PC-9 (cell line): ENCODE measurements at regions not wholly inside any gene's neighbourhood (a gene's known extent, or its start where the extent isn't known, plus 50 kb on each side); places are given as distances from the start of the nearest gene placed in this dataset.

ENCODE experiments used
- EZH2 ChIP-seq: fragments of 200-600 bp; sonication (generic); IDR thresholded peaks from 2 replicates; pipeline ENCODE4 v1.8.0; 2017; ENCODE audit warnings: antibody characterized with exemption, low read depth
- TF ChIP-seq, protein P1 (sequence below): fragments of 200-600 bp; sonication (generic); conservative IDR thresholded peaks from 2 replicates; pipeline ENCODE4 v1.6.1; 2017; ENCODE audit warnings: mixed run types, antibody characterized with exemption, mild to moderate bottlenecking, moderate library complexity

DNA sequence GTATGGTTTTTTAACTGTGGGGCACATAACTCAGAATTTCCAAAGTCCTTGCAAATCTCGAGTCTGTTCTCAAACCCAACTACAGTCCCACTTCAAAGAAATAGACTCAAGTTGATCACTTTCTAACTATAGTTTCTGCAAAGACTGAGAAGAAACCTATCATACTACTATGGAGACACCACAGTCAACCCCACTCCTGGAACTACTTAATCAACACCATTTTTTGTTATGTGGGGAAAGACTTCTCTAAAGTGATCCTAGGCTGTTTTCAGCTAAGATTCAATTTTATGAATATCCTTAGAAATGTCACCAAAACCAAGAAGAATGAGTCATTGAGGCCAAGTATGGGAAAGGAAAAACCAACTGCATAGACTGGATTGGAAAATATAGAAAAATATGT, 198.8 kb downstream of the WDR11 start:
- TF ChIP-seq, protein P1, sequence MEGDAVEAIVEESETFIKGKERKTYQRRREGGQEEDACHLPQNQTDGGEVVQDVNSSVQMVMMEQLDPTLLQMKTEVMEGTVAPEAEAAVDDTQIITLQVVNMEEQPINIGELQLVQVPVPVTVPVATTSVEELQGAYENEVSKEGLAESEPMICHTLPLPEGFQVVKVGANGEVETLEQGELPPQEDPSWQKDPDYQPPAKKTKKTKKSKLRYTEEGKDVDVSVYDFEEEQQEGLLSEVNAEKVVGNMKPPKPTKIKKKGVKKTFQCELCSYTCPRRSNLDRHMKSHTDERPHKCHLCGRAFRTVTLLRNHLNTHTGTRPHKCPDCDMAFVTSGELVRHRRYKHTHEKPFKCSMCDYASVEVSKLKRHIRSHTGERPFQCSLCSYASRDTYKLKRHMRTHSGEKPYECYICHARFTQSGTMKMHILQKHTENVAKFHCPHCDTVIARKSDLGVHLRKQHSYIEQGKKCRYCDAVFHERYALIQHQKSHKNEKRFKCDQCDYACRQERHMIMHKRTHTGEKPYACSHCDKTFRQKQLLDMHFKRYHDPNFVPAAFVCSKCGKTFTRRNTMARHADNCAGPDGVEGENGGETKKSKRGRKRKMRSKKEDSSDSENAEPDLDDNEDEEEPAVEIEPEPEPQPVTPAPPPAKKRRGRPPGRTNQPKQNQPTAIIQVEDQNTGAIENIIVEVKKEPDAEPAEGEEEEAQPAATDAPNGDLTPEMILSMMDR, result no peak
- no peak for TF ChIP-seq EZH2
